H54 (cell line): ENCODE measurements at regions not wholly inside any gene's neighbourhood (a gene's known extent, or its start where the extent isn't known, plus 50 kb on each side); places are given as distances from the start of the nearest gene placed in this dataset.
"Not testable (repeated sequence)": the region's sequence is repeated elsewhere in the genome, so short reads cannot be mapped to it uniquely, and the experiment has no call there.

Experiments
- DNase-seq: peaks from one replicate; pipeline ENCODE4 v3.0.0; 2011; ENCODE audit warnings: low spot score, mixed read lengths; ENCODE audit not compliant: insufficient read length
- FAIRE-seq: peaks from 3 replicates; lab custom pipeline; 2011; peaks lifted over from hg19 to GRCh38; lab: Jason Lieb, UNC
- POLR2A ChIP-seq: IDR thresholded peaks from 2 replicates; pipeline ENCODE4 v1.6.1; 2011; ENCODE audit warnings: low read depth, mild to moderate bottlenecking, low read length

DNA sequence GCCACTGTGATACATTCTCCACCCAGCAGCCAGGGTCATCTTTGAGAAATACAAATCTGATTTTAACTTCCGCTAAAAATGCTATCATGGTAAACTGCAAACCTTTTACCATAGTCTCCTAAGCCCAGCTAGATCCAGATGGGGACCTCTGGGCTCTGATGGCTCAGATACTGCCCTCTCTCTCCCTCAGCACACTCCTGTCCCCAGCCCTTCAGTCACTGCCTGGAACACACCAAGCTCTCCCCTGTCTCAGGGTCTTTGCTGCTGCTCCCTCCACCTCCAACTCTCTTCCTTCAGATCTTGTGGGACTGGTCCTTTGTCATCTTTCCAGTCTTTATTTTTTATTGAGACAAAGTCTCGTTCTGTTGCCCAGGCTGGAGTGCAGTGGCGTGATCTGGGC is 65.1 kb downstream of the SPRY4 start:
- no peak for DNase-seq
- TF ChIP-seq POLR2A, result no peak
- no peak for FAIRE-seq

DNA sequence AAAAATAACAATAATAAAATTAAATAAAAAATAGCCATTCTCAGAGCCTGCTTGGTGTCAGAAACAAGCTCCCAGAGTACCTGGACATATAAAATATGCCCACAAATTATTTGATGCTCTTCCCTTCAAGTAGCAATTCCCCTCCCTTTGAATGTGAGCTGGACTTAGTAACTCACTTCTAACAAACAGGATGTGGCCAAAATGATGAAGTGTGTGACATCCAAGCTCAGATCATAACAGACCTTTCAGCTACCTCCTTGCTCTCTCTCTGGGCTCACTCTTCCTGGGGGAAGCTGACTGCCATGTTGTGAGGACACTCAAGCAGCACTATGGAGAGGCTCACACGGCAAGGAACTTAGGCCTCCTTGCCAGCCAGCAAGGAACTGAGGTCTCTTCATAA is 69.0 kb downstream of the SPRY4 start:
- FAIRE-seq (no peak), DNase-seq (no peak)
- no peak for TF ChIP-seq POLR2A

DNA sequence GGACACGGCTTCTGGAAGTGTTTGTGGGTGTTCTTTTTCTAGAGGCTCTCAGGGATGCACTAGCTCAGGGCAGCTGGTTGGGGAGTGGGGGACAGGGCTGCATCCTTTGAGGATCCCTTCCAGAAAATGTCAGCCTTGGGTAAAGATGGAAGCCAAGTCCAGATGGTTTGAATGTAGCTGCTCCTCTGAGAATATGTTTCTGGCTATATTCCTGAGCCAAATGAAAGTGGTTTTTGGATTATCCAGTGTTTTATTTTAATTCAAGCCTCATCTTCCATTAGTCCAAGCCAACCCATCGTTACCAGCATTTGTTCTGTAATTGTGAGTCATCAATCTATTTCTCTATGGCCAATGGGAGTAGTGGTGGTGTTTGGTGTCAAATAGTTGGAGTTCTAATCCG is 70.4 kb downstream of the SPRY4 start:
- DNase-seq, result no peak
- FAIRE-seq, result no peak
- no peak for TF ChIP-seq POLR2A

DNA sequence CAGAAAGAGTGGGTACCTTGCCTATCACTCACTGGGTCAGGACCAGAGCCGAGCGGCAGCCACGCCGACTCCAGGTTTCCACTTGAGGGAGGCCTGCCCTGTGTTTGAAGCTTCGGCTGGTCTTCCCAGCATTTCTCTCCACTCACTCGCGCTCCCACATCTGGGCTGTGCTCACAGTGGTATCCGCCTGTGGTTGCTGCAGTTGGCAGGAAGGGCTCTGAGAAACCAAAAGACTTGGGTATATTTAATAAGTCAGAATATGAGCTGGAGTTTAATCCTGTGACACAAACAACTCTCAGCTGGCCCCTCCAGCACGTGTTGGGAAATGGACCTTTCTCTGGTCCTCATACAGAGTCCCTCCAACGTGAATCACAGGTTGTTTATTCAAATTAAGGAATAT is 70.9 kb downstream of the SPRY4 start:
- FAIRE-seq (no peak), DNase-seq (no peak)
- TF ChIP-seq POLR2A, result no peak

DNA sequence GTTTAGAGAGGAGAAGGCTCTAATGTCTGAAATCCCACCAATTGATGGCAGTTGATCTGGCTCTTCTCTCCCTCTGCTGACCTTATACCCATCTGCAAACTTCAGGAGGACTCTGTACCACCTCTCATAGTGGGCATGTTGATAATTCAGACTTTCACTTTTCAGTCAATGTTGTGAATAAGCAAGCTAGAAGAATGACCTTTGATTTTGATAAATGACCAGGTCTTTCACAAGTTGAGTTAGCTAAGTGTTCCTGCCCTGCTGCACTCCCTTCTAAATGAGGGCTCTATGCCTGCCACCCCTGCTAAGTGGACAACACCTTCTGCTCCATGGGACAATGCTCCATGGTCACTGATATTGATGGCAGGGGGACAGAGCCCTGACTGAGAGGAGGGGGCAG is 74.7 kb downstream of the SPRY4 start:
- no peak for TF ChIP-seq POLR2A
- FAIRE-seq (no peak), DNase-seq (no peak)

DNA sequence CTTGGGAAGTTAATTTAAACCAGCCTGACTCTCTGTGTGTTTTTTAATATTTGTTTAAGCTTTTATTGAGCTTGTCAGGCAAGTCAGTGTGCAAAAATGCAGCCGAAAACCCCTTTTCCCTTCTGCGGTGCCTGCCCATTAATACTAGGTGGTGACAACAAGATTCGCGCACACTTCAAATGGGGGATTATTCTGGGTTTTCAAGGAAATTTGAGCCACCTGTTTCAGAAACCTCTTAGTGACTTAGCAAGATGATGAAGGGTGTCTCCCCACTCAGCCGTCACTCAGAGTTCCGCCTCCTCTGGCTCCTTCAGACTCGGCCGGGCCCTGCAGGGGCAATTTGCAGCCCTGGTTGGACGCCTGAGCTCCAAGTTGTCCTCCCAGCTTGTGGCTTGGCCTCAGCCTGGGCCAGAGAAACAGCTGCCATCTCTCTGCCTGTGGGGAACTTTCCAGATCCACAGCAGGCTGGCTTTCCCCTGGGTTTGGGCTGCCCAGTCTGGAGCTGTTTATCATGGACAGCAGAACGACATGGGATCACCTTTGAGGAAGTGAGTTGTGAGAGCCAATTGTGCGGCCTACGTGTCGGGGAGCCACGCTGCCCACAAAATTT is 75.9 kb downstream of the SPRY4 start:
- FAIRE-seq (no peak), DNase-seq (no peak)
- TF ChIP-seq POLR2A, result no peak

DNA sequence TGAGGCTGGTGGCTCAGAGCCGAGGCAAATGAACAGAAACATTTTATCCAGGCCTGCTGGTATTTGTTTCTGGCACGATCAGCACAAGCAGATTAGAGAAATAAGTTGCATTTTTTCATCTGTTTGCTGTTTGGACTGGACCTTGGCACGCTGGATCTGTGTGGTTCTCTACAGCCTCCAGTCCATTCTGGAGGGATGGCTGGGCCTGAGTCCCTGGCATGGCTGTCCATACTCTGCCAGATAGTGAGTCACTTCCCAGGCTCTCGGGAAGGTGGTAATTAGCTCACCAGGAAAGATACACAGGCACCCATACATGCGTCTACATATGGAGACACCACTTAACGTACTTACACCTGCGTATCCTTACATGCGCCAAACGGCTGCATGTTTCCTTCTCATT is 78.6 kb downstream of the SPRY4 start:
- DNase-seq (peak; percentile 75), FAIRE-seq (peak; percentile 69)
- TF ChIP-seq POLR2A, result no peak

DNA sequence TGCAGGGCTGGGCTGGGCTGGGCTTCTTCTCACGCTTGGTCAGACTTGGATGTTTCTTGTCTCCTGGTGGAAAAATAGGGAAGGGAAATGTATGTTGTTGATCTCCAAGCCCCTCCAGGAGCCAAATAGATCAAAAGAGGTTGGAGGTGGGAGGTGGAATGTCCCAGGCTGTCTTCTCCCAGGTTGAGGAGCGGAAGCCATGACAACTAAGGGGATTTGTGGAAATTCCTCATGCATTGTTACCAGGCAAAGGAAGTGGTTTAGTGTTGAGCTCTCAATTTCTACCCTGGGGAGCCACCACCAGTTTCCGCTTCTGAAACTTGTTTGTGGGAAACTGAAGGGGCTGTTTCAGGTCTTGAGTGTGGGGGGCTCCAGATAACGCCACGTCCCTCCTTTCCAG is 79.0 kb downstream of the SPRY4 start:
- no peak for FAIRE-seq
- DNase-seq, result no peak
- no peak for TF ChIP-seq POLR2A

DNA sequence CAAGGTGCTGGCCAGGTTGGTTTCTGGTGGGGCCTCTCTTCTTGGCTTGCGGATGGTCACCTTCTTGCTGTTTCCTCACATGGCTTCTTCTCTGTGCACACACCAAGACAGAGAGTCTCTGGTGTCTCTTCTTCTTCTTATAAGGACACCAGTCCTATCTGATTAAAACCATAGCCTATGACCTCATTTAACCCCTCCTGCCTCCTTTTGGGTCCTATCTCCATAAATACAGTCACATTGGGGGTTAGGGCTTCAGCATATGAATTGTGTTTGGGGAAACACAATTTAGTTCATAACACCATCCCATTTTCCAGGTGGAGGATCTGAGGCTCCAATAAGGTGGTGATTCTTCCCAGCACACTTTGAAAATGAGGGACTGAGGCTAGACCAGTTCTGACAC is 80.4 kb downstream of the SPRY4 start:
- DNase-seq, result no peak
- TF ChIP-seq POLR2A, result no peak
- FAIRE-seq, result no peak

DNA sequence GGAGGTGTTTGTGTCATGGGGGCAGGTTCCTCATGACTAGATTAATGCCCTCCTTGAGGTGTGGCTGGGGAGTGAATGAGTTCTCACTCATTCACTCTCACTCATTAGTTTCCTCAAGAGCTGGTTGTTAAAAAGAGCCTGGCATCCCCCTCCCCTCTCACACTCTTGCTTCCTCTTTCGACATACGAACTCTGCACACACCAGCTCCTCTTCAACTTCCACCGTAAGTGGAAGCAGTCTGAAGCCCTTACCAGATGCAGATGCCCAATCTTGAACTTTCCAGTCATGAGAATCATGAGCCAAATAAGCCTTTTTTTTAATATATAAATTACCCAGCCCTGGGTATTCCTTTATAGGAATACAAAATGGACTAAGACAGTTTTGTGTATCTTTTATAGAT is 82.5 kb downstream of the SPRY4 start:
- FAIRE-seq (no peak), DNase-seq (no peak)
- TF ChIP-seq POLR2A, result no peak

DNA sequence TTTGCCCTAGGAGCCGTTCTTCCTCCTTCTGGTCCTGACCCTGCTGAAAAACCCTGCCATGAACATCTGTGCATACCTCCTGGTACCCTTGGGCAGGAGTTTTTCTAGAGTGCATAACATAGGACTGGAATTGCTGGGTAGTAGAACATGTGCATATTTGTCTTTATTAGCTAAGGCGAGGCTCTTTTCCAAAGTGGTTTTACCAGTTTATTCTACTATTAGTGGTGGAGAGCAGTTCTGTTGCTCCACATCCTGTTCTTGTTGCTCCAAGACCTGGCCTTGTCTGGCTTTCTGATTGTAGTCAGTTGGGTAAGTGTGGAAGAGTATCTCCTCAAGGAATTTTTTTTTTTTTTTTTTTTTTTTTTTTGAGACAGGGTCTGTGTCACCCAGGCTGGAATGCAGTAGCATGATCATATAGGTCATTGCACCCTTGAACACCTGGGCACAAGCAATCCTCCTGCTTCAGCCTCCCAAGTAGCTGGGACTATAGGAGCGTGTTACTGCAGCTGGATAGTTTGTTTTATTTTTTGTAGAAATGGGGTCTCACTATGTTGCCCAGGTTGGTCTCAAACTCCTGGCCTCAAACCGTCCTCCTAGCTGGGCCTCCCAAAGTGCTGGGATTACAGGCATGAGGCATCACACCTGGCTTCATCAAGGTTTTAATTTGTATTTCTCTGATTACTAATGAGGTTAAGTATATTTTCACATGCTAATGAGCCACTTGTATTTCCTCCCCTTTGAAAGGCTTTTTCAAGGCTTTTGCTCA is 85.2 kb downstream of the SPRY4 start:
- DNase-seq, result no peak
- no peak for FAIRE-seq

DNA sequence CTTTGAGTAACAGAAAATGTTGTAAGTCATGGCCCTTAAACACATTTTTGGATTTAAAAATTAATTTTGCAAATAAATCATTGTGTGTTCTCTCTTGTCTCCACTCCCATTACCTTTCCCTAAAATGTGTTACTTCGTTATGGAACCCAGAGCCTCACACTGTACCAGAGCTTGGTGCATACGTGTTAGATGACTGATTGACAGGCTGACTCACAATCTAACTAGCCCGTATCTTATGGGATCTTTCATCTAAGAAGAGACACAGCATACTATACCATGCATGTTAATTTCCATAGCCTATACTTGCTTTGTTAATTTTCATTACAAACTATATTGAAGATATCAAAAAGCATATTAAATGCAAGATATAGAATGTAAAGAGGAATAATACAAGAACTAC is 87.1 kb downstream of the SPRY4 start:
- FAIRE-seq (no peak), DNase-seq (no peak)
- no peak for TF ChIP-seq POLR2A

More for the DNA sequence above, 85.2 kb downstream of the SPRY4 start:
- no peak for TF ChIP-seq POLR2A

DNA sequence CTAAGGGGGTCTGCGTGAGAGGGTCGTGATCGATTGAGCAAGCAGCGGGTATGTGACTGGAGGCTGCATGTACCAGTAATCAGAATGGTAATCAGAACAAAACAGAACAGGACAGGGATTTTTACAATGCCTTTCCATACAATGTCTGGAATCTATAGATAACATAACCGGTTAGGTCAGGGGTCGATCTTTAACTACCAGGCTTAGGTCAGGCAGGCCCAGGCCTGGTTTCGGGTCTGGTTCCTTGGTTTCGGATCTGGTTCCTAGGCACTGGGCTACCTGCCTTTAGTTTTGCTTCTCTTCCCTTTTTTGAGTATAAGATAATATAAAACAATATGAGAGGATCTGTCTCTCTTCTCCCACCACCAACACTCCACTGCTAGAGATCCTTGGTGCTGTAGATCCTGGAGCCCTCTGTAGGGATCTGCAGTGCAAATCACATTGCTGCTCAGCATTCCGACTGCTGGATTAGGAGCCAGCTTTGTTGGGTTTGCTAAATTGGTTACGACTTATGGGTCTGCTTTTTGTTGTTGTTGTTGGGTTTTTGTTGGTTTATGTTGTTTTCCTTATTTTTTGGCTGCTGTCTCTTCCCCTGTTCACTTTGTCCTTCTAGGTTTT is 88.0 kb downstream of the SPRY4 start:
- not testable (repeated sequence) for DNase-seq, FAIRE-seq

DNA sequence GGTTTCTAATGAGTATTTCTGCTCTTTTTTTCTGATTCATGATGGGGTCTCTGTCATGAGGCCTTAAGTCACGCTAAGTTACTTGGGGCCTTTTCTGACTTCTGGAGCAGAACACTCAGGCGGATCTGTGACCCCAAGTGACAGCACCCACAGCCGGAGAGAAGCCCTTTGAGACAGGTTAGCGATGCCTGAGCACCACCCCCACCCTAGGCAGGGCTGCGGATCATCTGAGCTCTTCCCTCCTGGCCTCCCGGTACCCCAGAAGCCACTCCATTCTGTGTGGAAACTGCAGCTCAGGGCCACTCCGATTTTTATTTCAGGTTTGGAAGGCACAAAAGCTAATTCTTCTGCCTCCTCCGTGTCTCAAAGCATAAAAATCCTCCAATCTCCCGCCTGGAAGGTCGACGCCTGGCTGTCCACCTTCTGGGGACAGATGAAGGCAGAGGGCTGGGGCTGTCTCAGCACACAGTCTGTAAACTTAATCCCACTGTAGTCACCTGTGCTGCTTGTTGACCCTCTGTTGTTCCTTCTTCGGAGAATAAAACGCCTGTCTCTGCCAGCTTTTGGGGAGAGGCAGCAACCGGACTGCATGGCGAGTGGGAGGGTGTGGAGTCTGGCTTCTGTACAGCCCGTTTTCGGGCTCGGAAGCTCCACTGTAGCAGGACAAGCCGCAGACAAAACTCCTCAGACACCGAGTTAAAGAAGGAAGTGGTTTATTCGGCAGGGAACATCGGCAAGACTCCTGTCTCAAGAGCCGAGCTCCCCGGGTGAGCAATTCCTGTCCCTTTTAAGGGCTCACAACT is 88.8 kb downstream of the SPRY4 start:
- no peak for TF ChIP-seq POLR2A
- FAIRE-seq (no peak), DNase-seq (no peak)
